ENCODE measurements at regions not wholly inside any gene's neighbourhood (a gene's known extent, or its start where the extent isn't known, plus 50 kb on each side); places are given as distances from the start of the nearest gene placed in this dataset.
"Not testable (repeated sequence)": the region's sequence is repeated elsewhere in the genome, so short reads cannot be mapped to it uniquely, and the experiment has no call there.

DNA sequence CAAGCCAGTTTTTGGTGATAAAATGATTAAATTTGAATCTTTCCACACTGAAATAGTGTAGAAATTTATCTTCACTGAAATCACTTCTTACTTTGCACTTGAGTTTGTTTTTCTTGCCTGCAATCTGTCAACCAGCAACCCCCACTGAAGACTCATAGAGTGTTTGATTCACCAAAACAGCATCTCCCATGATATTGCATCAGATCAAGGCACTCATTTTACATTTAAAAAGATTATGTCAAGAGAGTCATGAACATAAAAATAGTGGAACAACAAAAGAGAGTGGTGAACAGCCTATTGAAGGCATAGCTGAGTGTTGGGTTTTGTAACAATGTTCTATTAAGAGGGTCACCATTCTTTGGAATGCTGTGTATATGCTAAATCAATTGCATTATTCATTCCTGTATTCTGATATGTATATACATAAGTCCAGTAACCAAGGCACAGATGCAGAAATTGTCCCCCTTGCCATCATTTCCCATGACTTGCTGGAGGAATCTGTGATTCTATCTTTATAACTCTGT is 1934.9 kb downstream of the ARAP2 start:
- in situ Hi-C loops (cut with HindIII; ENCODE audit: low sequenced_read_pairs): no loop called here
- no peak for DNase-seq (ENCODE audit: low spot score)

DNA sequence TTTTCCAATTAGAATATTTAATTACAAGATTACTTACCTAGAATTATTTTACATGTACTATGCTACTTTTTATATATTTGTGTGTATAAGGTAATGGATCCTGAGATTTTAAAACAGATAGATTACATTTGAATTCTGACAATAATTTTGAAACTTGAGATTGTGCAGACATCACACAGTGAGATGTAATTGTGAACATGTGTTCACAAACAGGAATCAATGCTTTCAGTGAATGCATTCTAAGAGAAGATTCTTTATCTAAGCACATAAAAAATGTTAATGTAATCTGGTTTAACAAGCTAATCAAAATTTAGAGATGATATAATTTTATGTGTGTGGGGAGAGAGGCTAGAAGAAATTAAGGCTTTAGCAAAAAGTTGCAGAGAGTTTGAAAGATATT is 1925.5 kb downstream of the ARAP2 start:
- in situ Hi-C loops (cut with HindIII; ENCODE audit: low sequenced_read_pairs): no loop called here
- no peak for DNase-seq (ENCODE audit: low spot score)

DNA sequence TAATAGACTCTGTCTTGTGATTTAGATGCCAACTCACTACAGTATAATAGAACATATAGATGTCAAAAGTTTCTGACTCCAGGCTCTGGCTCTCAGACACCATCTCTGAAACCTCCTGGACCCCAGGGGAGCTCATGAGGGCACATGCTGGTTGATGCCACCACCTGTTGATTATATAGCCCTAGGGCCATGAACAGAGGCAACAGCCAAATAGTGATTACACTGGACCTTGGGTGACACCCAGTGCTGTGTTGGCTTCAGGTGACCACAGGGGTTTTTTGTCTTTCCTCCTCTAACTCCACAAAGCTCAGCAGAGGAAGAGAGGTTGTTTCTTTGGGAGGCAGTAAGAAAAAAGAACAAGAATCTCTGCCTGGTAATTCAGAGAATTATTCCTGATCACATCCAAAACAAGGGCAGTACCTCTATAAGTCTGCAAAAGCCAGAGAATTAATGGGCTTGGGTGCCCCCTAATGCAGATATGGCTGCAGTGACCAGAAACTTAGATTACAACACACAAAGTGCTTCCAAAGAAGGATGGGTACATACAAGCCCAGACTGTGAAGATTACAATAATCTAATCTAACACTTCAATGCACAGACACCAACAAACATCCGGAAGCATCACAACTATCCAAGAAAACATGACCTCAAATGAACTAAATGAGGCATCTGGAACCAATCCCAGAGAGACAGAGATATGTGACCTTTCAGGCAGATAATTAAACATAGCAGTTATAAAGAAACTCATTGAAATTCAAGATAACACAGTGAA is 1920.6 kb downstream of the ARAP2 start:
- DNase-seq (ENCODE audit: low spot score): no peak
- in situ Hi-C loops (cut with HindIII; ENCODE audit: low sequenced_read_pairs): no loop called here

DNA sequence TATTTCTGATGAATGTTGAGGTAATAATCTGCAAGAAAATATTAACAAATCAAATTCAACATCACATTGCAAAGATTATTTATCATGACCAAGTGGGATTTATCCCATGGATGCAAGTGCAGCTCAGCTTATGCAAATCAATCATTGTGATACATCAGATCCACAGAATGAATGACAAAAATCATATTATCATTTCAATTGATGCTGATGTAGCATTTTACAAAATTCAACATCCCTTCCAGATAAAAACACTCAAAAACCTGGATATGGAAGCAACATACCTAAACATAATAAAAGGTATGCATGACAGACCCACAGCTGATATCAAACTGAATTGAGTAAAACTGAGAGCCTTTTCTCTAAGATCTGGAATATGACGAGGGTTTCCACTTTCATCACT is 1915.4 kb downstream of the ARAP2 start:
- in situ Hi-C loops (cut with HindIII; ENCODE audit: low sequenced_read_pairs): no loop called here
- DNase-seq (ENCODE audit: low spot score): no peak

DNA sequence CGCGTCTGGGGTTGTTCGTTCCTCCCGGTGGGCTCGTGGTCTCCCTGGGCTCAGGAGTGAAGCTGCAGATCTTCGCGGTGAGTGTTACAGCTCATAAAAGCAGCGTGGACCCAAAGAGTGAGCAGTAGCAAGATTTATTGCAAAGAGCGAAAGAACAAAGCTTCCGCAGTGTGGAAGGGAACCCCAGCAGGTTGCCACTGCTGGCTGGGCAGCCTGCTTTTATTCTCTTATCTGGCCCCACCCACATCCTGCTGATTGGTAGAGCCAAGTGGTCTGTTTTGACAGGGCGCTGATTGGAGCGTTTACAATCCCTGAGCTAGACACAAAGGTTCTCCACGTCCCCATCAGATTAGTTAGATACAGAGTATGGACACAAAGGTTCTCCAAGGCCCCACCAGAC is 1909.2 kb downstream of the ARAP2 start:
- in situ Hi-C loops (cut with HindIII; ENCODE audit: low sequenced_read_pairs); DNase-seq (ENCODE audit: low spot score): not testable (repeated sequence)

DNA sequence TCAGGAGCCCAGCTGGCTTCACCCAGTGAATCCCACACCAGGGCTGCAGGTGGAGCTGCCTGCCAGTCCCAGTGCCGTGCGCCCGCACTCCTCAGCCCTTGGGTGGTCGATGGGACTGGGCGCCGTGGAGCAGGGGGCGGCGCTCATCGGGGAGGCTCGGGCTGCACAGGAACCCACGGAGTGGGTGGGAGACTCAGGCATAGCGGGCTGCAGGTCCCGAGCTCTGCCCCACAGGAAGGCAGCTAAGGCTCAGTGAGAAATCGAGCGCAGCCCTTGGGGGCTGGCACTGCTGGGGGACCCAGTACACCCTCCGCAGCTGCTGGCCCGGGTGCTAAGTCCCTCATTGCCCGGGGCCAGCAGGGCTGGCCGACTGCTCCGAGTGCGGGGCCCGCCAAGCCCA is 1908.8 kb downstream of the ARAP2 start:
- DNase-seq (ENCODE audit: low spot score); in situ Hi-C loops (cut with HindIII; ENCODE audit: low sequenced_read_pairs): not testable (repeated sequence)

DNA sequence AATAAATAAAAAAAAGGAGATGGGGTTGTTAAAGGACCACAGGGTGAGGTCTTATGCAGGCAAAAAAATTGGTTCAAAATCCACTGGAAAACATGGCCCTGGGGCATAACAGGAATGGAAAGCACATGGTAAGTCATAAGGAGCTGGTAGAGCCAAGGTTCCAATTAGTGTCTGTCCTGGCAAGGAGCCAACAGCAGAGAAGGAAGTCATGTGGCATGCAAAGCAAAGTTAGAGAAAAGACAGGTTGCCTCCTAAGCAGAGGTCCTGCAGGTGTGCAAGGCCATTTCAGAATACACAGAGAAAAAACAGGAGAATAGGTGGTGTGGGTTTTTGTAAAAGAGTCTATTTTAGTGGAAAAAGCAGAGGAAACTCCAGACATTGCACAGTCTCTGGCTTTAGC is 1881.7 kb downstream of the ARAP2 start:
- in situ Hi-C loops (cut with HindIII; ENCODE audit: low sequenced_read_pairs): no loop called here
- DNase-seq (ENCODE audit: low spot score): no peak

DNA sequence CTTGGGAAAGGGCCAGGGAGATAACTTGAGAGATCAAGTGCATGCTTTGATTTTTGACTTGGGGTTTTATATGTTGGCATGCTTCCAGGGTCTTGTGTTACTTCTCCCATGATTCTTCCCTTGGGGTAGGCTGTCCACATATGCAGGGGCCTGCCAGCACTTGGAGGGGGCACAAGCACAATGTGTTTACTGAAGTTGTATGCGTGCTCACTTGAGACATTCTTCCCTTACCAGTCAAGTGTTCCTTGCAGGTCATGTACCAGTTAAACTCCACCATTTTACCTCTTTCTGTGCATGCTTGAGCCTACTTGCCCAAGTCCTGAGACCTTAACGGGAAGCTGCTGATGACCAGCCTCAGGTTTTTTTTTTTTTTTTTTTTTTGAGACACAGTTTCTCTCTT is 1880.5 kb downstream of the ARAP2 start:
- DNase-seq (ENCODE audit: low spot score): no peak
- in situ Hi-C loops (cut with HindIII; ENCODE audit: low sequenced_read_pairs): no loop called here

DNA sequence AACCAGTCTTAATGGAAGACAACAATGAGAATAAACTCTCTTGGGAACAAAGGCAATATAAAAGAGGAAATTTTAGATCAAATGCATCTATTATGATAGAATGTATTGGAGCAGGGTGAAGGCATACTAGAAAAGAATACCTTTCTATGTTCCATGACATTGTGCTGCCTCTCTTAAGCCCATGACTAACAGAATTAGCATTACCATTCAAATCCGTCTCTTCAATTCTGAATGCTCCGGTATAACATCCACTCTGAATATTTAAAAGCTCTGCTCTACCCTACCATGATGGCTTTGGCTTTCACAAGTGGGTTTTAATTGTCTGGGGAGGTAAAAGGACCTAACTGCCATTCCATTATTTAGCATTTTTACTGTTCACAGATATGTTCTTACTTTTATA is 1878.4 kb downstream of the ARAP2 start:
- no peak for DNase-seq (ENCODE audit: low spot score)
- in situ Hi-C loops (cut with HindIII; ENCODE audit: low sequenced_read_pairs): no loop called here

DNA sequence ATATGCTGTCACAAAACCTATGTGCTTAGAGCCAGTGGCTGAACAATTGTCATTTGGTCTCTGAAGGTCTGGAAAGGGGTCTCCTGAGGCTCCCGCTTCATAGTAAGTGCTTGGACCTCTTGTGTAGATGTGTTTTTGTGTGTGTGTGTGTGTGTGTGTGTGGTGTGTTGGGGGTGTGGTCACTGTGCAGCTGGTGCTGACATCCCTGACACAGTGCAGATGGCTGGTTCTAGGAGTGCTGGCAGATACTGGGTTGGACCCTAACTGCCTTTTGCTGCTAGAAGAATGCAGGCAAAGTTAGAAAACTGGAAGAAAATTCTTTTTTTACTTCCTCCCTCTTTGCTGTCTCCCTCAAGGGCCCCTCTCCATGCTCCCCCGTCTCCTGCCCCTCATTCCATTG is 1872.6 kb downstream of the ARAP2 start:
- no peak for DNase-seq (ENCODE audit: low spot score)
- in situ Hi-C loops (cut with HindIII; ENCODE audit: low sequenced_read_pairs): no loop called here

DNA sequence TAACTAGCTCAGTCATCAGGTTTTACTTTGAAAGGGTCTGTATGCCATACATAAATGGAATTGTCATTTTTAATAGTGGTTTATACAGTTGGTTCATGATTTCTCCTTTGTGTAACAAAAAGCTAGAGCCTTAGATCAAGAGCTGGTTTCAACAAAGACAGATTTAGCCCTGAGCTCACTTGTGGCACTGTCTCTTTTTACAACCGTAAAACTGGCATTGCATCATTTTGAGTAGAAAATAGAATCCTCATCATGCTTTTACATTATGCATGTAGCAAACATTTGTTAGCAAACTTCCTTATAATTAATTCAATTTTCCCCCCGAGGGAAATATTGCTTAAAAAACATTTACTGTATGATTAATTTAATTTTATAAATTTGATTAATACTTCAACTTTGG is 1871.5 kb downstream of the ARAP2 start:
- no peak for DNase-seq (ENCODE audit: low spot score)
- in situ Hi-C loops (cut with HindIII; ENCODE audit: low sequenced_read_pairs): no loop called here

DNA sequence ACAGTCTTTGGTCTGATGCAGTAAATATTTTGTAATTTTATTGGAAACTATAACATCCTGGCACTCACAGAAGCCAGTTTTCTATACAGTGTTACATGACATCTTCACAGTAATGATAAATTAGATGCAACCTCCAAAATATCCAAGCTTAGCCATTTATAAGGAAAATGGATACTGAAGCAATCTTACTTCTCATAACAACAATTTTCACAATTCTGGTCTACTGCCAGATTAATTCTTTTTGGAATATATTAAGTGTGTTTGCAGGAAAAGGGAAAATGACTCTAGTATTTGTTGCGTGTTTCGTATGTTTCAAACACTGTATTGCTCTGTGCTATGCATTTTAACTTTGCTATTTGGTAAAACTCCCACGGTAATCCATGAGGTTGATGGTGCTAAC is 1870.9 kb downstream of the ARAP2 start:
- in situ Hi-C loops (cut with HindIII; ENCODE audit: low sequenced_read_pairs): no loop called here
- no peak for DNase-seq (ENCODE audit: low spot score)

DNA sequence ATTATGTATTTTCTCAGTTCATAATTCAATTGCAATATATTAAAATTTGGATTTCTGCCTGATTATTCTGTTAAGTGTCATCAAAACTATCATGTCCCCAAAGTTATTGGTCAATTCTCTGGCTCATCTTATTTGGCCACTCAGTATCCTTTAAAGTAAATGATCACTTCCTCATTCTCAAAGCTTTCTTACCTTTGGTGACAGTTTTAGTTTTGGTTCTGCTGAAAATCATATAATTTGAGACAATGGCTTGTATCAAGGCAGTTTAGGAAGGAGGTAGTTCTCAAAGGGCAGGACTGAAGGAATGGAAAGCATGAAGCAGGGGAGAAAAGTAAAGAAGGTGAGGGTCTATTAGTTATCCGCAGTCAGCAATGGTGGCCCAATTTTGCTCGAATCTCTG is 1832.1 kb downstream of the ARAP2 start:
- DNase-seq (ENCODE audit: low spot score): no peak
- in situ Hi-C loops (cut with HindIII; ENCODE audit: low sequenced_read_pairs): no loop called here

DNA sequence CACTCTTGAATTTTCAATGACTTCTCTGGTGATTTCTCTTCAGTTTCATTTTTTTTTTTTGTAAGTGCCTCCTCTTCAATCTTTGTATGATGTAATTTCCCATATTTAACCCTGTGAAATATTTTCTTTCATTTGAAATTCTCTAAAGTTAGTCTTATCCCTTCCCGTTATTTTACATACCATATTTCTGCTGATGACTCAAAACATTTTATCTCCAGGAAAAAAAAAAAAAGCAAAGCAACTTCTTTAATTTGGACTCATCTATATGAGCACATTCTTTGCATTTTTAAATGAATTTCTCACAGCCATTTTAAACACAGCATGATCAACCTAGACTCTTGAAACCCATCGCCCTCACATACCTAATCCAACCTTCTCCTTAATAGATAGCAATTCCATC is 1831.4 kb downstream of the ARAP2 start:
- in situ Hi-C loops (cut with HindIII; ENCODE audit: low sequenced_read_pairs): no loop called here
- no peak for DNase-seq (ENCODE audit: low spot score)

DNA sequence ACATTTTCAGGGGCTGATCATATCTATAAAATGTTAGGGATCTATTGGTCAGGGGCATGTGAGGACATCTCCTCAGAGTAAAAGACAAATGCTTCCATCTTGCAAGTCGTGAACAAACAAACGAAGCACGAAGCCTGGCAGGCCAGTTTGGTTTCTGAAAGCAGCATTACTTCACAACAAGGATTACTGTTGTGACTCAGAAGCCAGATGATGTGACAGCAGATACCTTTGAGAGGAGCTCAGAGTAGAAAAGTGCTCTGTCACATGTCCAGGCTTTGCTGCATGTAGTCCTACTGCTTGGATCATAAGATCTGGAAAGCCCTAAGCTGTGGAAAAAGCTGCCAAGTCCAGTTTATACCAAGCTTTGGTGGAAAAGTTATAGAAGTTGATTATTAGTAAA is 1827.2 kb downstream of the ARAP2 start:
- in situ Hi-C loops (cut with HindIII; ENCODE audit: low sequenced_read_pairs): no loop called here
- no peak for DNase-seq (ENCODE audit: low spot score)

DNA sequence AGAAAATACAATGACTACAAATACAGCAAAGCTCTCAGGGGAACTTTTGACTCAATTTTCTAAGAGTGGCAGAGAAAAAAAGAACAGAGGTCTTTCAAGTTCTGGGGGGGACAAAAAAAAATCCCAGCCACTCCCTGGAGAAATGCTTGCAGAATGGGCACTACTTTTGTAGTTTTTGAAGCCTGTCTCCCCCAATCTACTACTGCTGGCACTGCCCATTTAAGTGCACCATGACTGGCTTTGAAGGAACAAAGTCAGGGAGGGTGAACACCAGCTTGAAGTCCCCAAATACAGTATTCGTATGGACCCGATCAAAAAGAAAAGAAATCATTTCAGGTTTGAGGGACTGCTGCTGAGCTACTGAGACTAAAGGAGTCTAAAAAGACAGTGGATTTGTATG is 1824.4 kb downstream of the ARAP2 start:
- no peak for DNase-seq (ENCODE audit: low spot score)
- in situ Hi-C loops (cut with HindIII; ENCODE audit: low sequenced_read_pairs): no loop called here

DNA sequence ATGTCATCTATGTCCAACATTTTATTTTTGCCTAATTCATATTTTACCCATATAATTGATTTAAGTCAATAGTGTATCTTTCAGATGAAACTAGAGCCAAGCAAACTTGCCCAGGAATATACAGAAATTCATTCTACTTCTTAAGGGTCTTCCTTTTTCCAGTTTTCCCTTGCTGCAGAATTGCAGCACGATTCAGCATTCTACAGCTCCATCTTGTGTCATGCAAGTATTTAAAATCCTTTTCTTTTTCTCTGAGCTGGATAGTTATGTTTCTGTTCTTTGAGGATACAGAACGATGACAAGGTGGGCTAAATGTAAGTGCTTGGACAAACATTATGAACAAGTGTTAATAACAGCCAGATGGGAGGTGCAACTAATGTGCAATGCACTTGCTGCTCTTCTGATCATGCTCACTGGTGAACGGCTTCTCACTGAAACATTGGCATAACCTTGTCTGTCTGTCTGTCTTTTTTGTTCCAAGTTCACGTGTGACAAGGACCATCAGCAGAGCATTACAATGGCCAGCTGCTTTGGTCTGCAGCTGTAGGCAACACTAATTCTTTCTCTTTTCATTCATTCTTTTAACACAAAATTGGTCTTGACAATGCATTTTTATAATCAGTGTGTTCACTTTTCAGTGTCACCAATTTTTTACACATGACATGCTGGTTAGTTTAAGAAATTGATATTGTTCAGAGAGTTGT is 1821.7 kb downstream of the ARAP2 start:
- in situ Hi-C loops (cut with HindIII; ENCODE audit: low sequenced_read_pairs): no loop called here
- DNase-seq (ENCODE audit: low spot score): no peak

DNA sequence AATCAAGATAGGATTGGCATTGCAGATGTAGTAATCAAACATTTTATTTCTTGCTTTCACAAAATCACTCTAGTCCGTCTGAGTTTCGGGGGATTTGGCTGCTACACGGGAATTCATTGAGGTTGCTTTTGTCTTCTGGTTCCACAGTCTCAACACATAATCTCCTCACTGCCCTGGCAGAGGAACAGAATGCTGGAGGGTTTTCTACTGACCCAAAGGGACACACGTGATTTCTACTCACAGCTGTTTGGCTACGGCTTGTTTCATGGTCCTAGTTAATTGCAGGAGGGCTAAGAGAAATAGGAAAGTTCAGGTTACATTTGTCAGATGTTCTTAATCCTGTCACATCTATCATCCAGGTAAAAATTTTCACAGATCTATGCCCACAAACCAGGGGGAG is 1811.6 kb downstream of the ARAP2 start:
- no peak for DNase-seq (ENCODE audit: low spot score)
- in situ Hi-C loops (cut with HindIII; ENCODE audit: low sequenced_read_pairs): no loop called here

DNA sequence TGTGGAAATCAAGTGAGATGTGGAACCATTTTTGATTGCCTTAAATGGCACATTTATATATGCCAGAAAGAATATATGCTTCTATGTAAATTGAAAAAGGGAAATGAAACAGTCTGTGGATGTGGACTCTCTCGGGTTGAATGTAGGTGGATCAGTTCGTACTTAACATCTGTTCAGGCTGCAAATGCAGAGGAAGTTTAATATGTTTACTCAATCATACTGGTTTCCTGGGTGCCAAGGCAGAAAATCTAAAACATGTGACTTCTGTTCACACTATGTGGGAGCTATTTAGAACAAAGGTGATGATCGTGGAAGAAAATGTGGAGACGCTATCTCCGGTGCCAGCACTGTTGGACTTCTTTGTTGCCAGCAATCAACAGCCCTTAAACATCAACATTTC is 1809.9 kb downstream of the ARAP2 start:
- DNase-seq (ENCODE audit: low spot score); in situ Hi-C loops (cut with HindIII; ENCODE audit: low sequenced_read_pairs): not testable (repeated sequence)

DNA sequence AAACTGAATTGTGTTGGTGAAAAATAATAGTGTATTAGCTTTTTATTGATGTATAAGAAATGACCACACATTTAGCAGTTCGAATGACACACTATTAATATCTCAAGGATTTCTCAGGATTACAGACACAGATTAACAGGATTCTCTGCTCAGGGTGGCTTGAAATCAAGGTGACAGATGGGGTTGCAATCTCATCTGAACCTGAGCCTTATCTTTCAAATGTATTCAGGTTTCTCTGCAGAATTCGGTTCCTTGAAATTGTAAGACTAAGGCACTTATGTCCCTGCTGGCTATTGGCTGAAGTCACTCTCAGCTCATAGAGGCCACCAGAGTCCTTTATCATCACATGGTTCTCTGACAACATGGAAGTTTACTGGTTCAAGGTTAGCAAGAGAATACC is 1780.1 kb downstream of the ARAP2 start:
- no peak for DNase-seq (ENCODE audit: low spot score)
- in situ Hi-C loops (cut with HindIII; ENCODE audit: low sequenced_read_pairs): no loop called here

DNA sequence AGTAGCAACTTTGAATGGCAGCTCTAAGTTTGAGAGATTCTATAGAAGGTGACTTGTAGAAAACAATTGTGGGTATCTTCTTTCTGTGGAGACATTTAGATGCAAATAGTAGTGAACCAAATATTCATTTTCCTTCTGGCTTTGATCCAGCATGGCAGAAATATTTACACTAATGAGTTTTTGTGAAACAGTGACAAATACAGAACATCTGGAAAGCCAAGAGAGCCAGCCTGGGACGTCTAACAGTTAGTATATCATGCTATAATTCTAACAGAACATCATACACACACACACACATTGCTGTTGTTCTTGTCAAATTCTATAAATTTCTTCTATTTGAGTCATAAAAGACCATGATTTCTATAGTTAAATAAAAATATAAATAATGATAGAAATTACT is 1777.9 kb downstream of the ARAP2 start:
- in situ Hi-C loops (cut with HindIII; ENCODE audit: low sequenced_read_pairs): no loop called here
- DNase-seq (ENCODE audit: low spot score): no peak

All from G401 (cell line).